Uterus (tissue), 2 donors: ENCODE measurements at regions not wholly inside any gene's neighbourhood (a gene's known extent, or its start where the extent isn't known, plus 50 kb on each side); places are given as distances from the start of the nearest gene placed in this dataset.

Experiments
- CTCF ChIP-seq, 4 experiments: fragments of 200-600 bp in 2 of 4; fragments of 450-650 bp in 2 of 4; sonication (generic) in 2 of 4; IDR thresholded peaks; one replicate each; pipeline ENCODE4 v1.5.1; 2016 to 2019; ENCODE audit warnings: antibody characterized with exemption in 4 of 4, mild to moderate bottlenecking in 2 of 4, moderate library complexity in 1 of 4
- POLR2A ChIP-seq, 2 donors: fragments of 450-650 bp; IDR thresholded peaks; one replicate each; pipeline ENCODE4 v1.6.1; 2016; ENCODE audit warnings: antibody characterized with exemption in 2 of 2, mild to moderate bottlenecking in 1 of 2, moderate library complexity in 1 of 2

DNA sequence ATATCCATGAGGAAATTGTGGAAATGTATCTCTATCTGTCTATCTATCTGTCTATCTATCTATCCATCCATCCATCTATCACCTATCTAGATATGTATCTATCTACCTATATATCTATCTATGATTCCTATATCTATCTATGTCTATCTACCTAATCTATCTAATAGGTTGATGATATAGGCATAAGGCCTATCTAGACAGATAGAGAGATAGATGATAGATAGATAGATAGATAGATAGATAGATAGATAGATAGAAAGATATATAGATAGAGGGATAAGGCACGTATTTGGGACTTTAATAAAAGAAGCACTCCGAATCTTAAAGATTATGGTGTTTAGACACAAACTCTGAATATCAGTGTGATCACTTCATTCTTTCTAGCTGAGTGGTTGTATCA, 58.1 kb downstream of the DIPK2A start:
- no peak for TF ChIP-seq CTCF (IDR thresholded peaks at IDR 0.05)
- no peak for TF ChIP-seq POLR2A (IDR thresholded peaks at IDR 0.05)
